ENCODE measurements at regions not wholly inside any gene's neighbourhood (a gene's known extent, or its start where the extent isn't known, plus 50 kb on each side); places are given as distances from the start of the nearest gene placed in this dataset.

GRCh38 chr6:14709900-14710299 is 536.0 kb upstream of the JARID2 start:
- Mint-ChIP-seq H3K27ac (no peak overlapping the region), H3K27me3 (no peaks in the 10 kb centered on the region), H3K4me3 (no peak overlapping the region), H3K9me3 (peaks cover 5% of the 10 kb centered on the region), H3K36me3 (ENCODE audit: low read depth) (no peaks in the 10 kb centered on the region), H3K4me1 (ENCODE audit: low read depth) (peaks cover 26% of the 10 kb centered on the region)
- ATAC-seq = no peak
- ChIA-PET CTCF (interaction anchor here (1.0 to 2.3 kb wide), 4 partner anchors 12 to 493 kb away, joined by 4 to 9 read pairs (median 8); no protein-coding TSS in a partner anchor), POLR2A (interaction anchor here (1.4 kb wide), 1 partner anchor 11 kb away, joined by 3 read pairs; no protein-coding TSS in a partner anchor)
- DNase-seq = no peak
- no peak for TF ChIP-seq CTCF (IDR thresholded peaks at IDR 0.05)
- intact Hi-C loops (cut with micrococcal nuclease) = loop anchor here (10.0 kb wide), 1 partner anchor 495 kb away; no protein-coding TSS in a partner anchor

- no peaks in the 10 kb centered on the region for H3K36me3 Mint-ChIP-seq (ENCODE audit: low read depth)
- intact Hi-C loops (cut with micrococcal nuclease) = no loop called here
- peak overlapping the region; percentile 43 for H3K27ac Mint-ChIP-seq
- H3K4me3 Mint-ChIP-seq = no peak overlapping the region
- DNase-seq (no peak), ATAC-seq (no peak)
- peaks cover 26% of the 10 kb centered on the region for H3K4me1 Mint-ChIP-seq (ENCODE audit: low read depth)
- H3K27me3 Mint-ChIP-seq = no peaks in the 10 kb centered on the region
- no peak for TF ChIP-seq CTCF (IDR thresholded peaks at IDR 0.05)
- ChIA-PET POLR2A (interaction anchor here (1.2 to 1.4 kb wide), 2 partner anchors 11 to 167 kb away, joined by 3 read pairs; no protein-coding TSS in a partner anchor), CTCF (interaction anchor here (0.6 to 2.3 kb wide), 8 partner anchors 9 to 493 kb away, joined by 3 to 12 read pairs (median 8); no protein-coding TSS in a partner anchor)
- H3K9me3 Mint-ChIP-seq = peaks cover 5% of the 10 kb centered on the region
Observed at GRCh38 chr6:14710421-14710820, 535.4 kb upstream of the JARID2 start.

GRCh38 chr6:14711056-14711703 is 534.7 kb upstream of the JARID2 start:
- peak; percentile 68 for DNase-seq

GRCh38 chr6:14711704-14712379 is 534.0 kb upstream of the JARID2 start:
- Mint-ChIP-seq H3K27ac (peak overlapping the region; percentile 13), H3K9me3 (peaks cover 5% of the 10 kb centered on the region), H3K36me3 (ENCODE audit: low read depth) (no peaks in the 10 kb centered on the region), H3K4me1 (ENCODE audit: low read depth) (peaks cover 19% of the 10 kb centered on the region), H3K4me3 (no peak overlapping the region), H3K27me3 (no peaks in the 10 kb centered on the region)
- ChIA-PET POLR2A (interaction anchor here (1.2 kb wide), 1 partner anchor 165 kb away, joined by 3 read pairs; no protein-coding TSS in a partner anchor), CTCF (interaction anchor here (1.0 to 2.3 kb wide), 7 partner anchors 11 to 56 kb away, joined by 3 to 12 read pairs (median 8); no protein-coding TSS in a partner anchor)
- ATAC-seq (no peak), DNase-seq (no peak)
- no peak for TF ChIP-seq CTCF (IDR thresholded peaks at IDR 0.05)
- intact Hi-C loops (cut with micrococcal nuclease) = no loop called here

More at GRCh38 chr6:14711056-14711703, 534.7 kb upstream of the JARID2 start:
- no peak overlapping the region for H3K4me3 Mint-ChIP-seq
- ChIA-PET CTCF (interaction anchor here (1.0 to 2.3 kb wide), 8 partner anchors 10 to 494 kb away, joined by 3 to 12 read pairs (median 8); no protein-coding TSS in a partner anchor), POLR2A (interaction anchor here (1.2 to 1.4 kb wide), 2 partner anchors 10 to 166 kb away, joined by 3 read pairs; no protein-coding TSS in a partner anchor)
- no peaks in the 10 kb centered on the region for H3K27me3 Mint-ChIP-seq
- peak overlapping the region; percentile 89 for H3K27ac Mint-ChIP-seq
- intact Hi-C loops (cut with micrococcal nuclease) = no loop called here
- H3K9me3 Mint-ChIP-seq = peaks cover 5% of the 10 kb centered on the region
- peak; percentile 78 for ATAC-seq
- peaks cover 22% of the 10 kb centered on the region for H3K4me1 Mint-ChIP-seq (ENCODE audit: low read depth)
- H3K36me3 Mint-ChIP-seq (ENCODE audit: low read depth) = no peaks in the 10 kb centered on the region
- peak; percentile 58 for TF ChIP-seq CTCF (IDR thresholded peaks at IDR 0.05)
